ENCODE measurements at regions not wholly inside any gene's neighbourhood (a gene's known extent, or its start where the extent isn't known, plus 50 kb on each side); places are given as distances from the start of the nearest gene placed in this dataset.

GRCh38 chr4:189035654-189036053 is 896.4 kb downstream of the TRIML1 start:
- Histone ChIP-seq H3K27ac (no peak overlapping the region), H3K36me3 (no peaks in the 10 kb centered on the region), H3K27me3 (no peaks in the 10 kb centered on the region), H3K4me3 (no peak overlapping the region), H3K9me3 (no peaks in the 10 kb centered on the region), H3K4me1 (no peaks in the 10 kb centered on the region)
- TF ChIP-seq CTCF (IDR thresholded peaks at IDR 0.05) (no peak), POLR2A (IDR thresholded peaks at IDR 0.05) (no peak), EP300 (IDR thresholded peaks at IDR 0.05) (no peak)
- WGBS, 2 donors, result 90 to 92% methylated on average over 18 to 19 of the region's 19 CpGs
- no peak for DNase-seq (ENCODE audit: low spot score in 2 of 2)

- H3K4me3 ChIP-seq, result no peak overlapping the region
- H3K27ac ChIP-seq, result no peak overlapping the region
- WGBS, 2 donors, result 80 to 87% methylated on average over 6 of the region's 6 CpGs
- no peaks in the 10 kb centered on the region for H3K9me3 ChIP-seq
- H3K36me3 ChIP-seq, result no peaks in the 10 kb centered on the region
- H3K4me1 ChIP-seq, result no peaks in the 10 kb centered on the region
- no peak for DNase-seq (ENCODE audit: low spot score in 2 of 2)
- H3K27me3 ChIP-seq, result no peaks in the 10 kb centered on the region
- TF ChIP-seq EP300 (IDR thresholded peaks at IDR 0.05), result no peak
- no peak for TF ChIP-seq CTCF (IDR thresholded peaks at IDR 0.05)
- no peak for TF ChIP-seq POLR2A (IDR thresholded peaks at IDR 0.05)
These were observed 897.7 kb downstream of the TRIML1 start for GRCh38 chr4:189036906-189037305.

- 86 to 97% methylated on average over 1 of the region's 1 CpG for WGBS, 2 donors
- Histone ChIP-seq H3K9me3 (no peaks in the 10 kb centered on the region), H3K4me3 (no peak overlapping the region), H3K36me3 (no peaks in the 10 kb centered on the region), H3K4me1 (no peaks in the 10 kb centered on the region), H3K27me3 (no peaks in the 10 kb centered on the region), H3K27ac (no peak overlapping the region)
- TF ChIP-seq CTCF (IDR thresholded peaks at IDR 0.05) (no peak), POLR2A (IDR thresholded peaks at IDR 0.05) (no peak)
- DNase-seq (ENCODE audit: low spot score in 2 of 2), result no peak
These were observed 894.0 kb upstream of the FRG1 start for GRCh38 chr4:189046642-189047041.

- 63 to 85% methylated on average over 1 of the region's 1 CpG for WGBS, 2 donors
- DNase-seq (ENCODE audit: low spot score in 2 of 2), result no peak
- TF ChIP-seq CTCF (IDR thresholded peaks at IDR 0.05) (no peak), EP300 (IDR thresholded peaks at IDR 0.05) (no peak), POLR2A (IDR thresholded peaks at IDR 0.05) (no peak)
- Histone ChIP-seq H3K9me3 (no peaks in the 10 kb centered on the region), H3K36me3 (no peaks in the 10 kb centered on the region), H3K27ac (no peak overlapping the region), H3K27me3 (no peaks in the 10 kb centered on the region), H3K4me3 (no peak overlapping the region), H3K4me1 (no peaks in the 10 kb centered on the region)
These were observed 892.6 kb upstream of the FRG1 start for GRCh38 chr4:189048119-189048518.

DNA sequence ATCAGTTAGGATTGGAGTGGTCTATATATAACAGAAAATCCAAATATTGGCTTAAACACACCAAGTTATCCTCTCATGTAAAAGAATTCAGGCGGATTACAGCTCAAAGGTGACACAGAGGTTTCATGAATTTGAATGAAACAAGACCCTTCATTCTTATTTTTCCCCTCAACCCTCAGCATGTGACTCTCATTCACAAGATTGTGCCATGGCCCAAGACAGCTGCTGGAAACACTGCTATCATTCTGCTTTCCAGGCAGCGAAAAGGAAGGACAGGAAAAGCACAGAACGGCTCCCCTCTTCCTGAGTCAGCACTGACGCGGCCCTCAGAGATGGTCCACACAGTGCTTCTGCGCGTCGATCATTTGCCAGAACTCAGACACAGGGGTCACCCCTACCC is 891.0 kb upstream of the FRG1 start:
- no peaks in the 10 kb centered on the region for H3K27me3 ChIP-seq
- H3K4me1 ChIP-seq, result no peaks in the 10 kb centered on the region
- WGBS, 2 donors, result 56 to 60% methylated on average over 8 of the region's 8 CpGs
- H3K27ac ChIP-seq, result no peak overlapping the region
- no peaks in the 10 kb centered on the region for H3K36me3 ChIP-seq
- H3K9me3 ChIP-seq, result no peaks in the 10 kb centered on the region
- DNase-seq (ENCODE audit: low spot score in 2 of 2), result no peak
- TF ChIP-seq EP300 (IDR thresholded peaks at IDR 0.05) (no peak), POLR2A (IDR thresholded peaks at IDR 0.05) (no peak), CTCF (IDR thresholded peaks at IDR 0.05) (no peak)
- H3K4me3 ChIP-seq, result no peak overlapping the region
